ENCODE measurements at regions not wholly inside any gene's neighbourhood (a gene's known extent, or its start where the extent isn't known, plus 50 kb on each side); places are given as distances from the start of the nearest gene placed in this dataset.

GRCh38 chr6:4355241-4355640, 219.9 kb upstream of the ECI2 start:
- no peak for TF ChIP-seq SNAI2 (CRISPR knock-in tag; IDR thresholded peaks at IDR 0.05)
- no peak for TF ChIP-seq OSR1 (CRISPR knock-in tag; IDR thresholded peaks at IDR 0.05)
- no peak for TF ChIP-seq RARB (CRISPR knock-in tag; IDR thresholded peaks at IDR 0.05)
- TF ChIP-seq ZFP3 (CRISPR knock-in tag; IDR thresholded peaks at IDR 0.05): 0 out of 2 replicates have a peak, but pooled peaks have one; percentile 72
- TF ChIP-seq CREB5 (CRISPR knock-in tag; IDR thresholded peaks at IDR 0.05; ENCODE audit: low read depth): no peak
- no peak for ATAC-seq

DNA sequence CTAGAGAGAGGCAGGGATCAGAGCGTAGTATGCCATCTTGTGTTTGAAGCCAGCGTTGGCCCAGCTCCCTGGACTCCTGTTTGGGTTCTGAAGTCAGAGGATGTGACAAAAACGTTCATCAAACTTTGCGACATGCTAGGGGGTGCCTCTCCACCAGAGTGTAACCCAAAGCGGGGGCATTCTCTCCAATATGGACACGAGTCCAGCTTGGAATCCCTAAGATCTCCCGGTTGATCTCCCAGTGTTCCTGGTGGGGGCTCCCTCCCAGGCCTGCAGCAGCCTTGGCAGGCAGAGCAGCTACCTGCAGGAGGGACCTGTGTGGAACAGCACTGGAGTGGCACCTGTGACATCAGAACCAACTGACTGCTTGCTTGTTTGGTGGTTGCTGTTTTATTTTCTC, 218.8 kb upstream of the ECI2 start:
- ATAC-seq: no peak
- TF ChIP-seq ZNF8 (CRISPR knock-in tag; IDR thresholded peaks at IDR 0.05): no peak
- no peak for TF ChIP-seq TSHZ2 (CRISPR knock-in tag; IDR thresholded peaks at IDR 0.05)
- no peak for TF ChIP-seq RARB (CRISPR knock-in tag; IDR thresholded peaks at IDR 0.05)
- no peak for TF ChIP-seq ESRRG (CRISPR knock-in tag; IDR thresholded peaks at IDR 0.05)
- no peak for TF ChIP-seq ZFP3 (CRISPR knock-in tag; IDR thresholded peaks at IDR 0.05)
- TF ChIP-seq ZNF565 (CRISPR knock-in tag; conservative IDR thresholded peaks at IDR 0.05; ENCODE audit: low read depth): no peak
- no peak for TF ChIP-seq ARNTL (CRISPR knock-in tag; IDR thresholded peaks at IDR 0.05; ENCODE audit: borderline replicate concordance, low read depth)

DNA sequence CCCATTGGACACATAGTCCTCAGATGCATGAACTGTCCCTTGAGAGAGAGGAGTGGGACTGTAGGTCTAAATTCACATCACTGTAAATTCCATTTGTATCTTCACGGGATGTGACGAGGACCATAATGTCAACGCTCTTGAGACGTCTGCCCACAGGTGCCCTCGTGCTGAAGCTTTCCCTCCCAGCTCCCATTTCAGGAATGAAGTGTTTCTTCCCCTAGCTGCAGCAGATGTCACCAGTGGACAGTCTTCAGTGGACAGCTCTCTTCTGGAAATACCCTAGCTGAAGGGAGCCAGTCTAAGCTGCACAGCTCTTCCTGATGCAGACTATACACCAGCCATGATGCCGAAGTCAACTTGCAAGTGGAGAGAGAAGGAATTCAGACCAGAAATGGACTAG, 217.4 kb upstream of the ECI2 start:
- TF ChIP-seq GLIS3 (CRISPR knock-in tag; IDR thresholded peaks at IDR 0.05) (no peak), ZNF565 (CRISPR knock-in tag; conservative IDR thresholded peaks at IDR 0.05; ENCODE audit: low read depth) (no peak)
- no peak for ATAC-seq

GRCh38 chr6:4352322-4352669, 216.9 kb upstream of the ECI2 start:
- no peak; the same call in 1 of the 3 replicates for ATAC-seq
- TF ChIP-seq RARB (CRISPR knock-in tag; IDR thresholded peaks at IDR 0.05) (no peak), PPARA (CRISPR knock-in tag; IDR thresholded peaks at IDR 0.05; ENCODE audit: borderline replicate concordance) (no peak), ZFP30 (CRISPR knock-in tag; IDR thresholded peaks at IDR 0.05) (no peak), BACH2 (CRISPR knock-in tag; IDR thresholded peaks at IDR 0.05; ENCODE audit: borderline replicate concordance) (no peak)
- TF ChIP-seq, protein P1, sequence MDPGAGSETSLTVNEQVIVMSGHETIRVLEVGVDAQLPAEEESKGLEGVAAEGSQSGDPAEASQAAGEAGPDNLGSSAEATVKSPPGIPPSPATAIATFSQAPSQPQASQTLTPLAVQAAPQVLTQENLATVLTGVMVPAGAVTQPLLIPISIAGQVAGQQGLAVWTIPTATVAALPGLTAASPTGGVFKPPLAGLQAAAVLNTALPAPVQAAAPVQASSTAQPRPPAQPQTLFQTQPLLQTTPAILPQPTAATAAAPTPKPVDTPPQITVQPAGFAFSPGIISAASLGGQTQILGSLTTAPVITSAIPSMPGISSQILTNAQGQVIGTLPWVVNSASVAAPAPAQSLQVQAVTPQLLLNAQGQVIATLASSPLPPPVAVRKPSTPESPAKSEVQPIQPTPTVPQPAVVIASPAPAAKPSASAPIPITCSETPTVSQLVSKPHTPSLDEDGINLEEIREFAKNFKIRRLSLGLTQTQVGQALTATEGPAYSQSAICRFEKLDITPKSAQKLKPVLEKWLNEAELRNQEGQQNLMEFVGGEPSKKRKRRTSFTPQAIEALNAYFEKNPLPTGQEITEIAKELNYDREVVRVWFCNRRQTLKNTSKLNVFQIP (CRISPR knock-in tag; IDR thresholded peaks at IDR 0.05; ENCODE audit: borderline replicate concordance, low read depth): no peak

GRCh38 chr6:4351520-4352321, 216.3 kb upstream of the ECI2 start:
- TF ChIP-seq, protein P1 (CRISPR knock-in tag; IDR thresholded peaks at IDR 0.05; ENCODE audit: borderline replicate concordance, low read depth): no peak
- TF ChIP-seq ESRRG (CRISPR knock-in tag; IDR thresholded peaks at IDR 0.05) (no peak), ZNF70 (CRISPR knock-in tag; IDR thresholded peaks at IDR 0.05) (no peak), OSR1 (CRISPR knock-in tag; IDR thresholded peaks at IDR 0.05) (no peak), CSDC2 (CRISPR knock-in tag; IDR thresholded peaks at IDR 0.05) (peak; percentile 87), ZFP30 (CRISPR knock-in tag; IDR thresholded peaks at IDR 0.05) (no peak), ZNF565 (CRISPR knock-in tag; conservative IDR thresholded peaks at IDR 0.05; ENCODE audit: low read depth) (no peak), SNAI2 (CRISPR knock-in tag; IDR thresholded peaks at IDR 0.05) (no peak), ISL1 (CRISPR knock-in tag; IDR thresholded peaks at IDR 0.05) (peak; percentile 31; the same call in 1 of the 2 replicates), CSRNP3 (CRISPR knock-in tag; IDR thresholded peaks at IDR 0.05) (no peak)
- ATAC-seq: peak; percentile 90

All from SK-N-SH treated with all-trans-retinoic acid at 6 μM for 48 hours (cell line).